GM13977 (cell line): ENCODE measurements at regions not wholly inside any gene's neighbourhood (a gene's known extent, or its start where the extent isn't known, plus 50 kb on each side); places are given as distances from the start of the nearest gene placed in this dataset.
A peak's percentile ranks its signal among the peaks of the same experiment; 100 is the strongest.

ENCODE experiments used
- DNase-seq: peaks from one replicate; pipeline ENCODE4 v3.0.0; 2012; ENCODE audit warnings: low spot score
- CTCF ChIP-seq: IDR thresholded peaks from 2 replicates; pipeline ENCODE4 v1.5.1; 2012; ENCODE audit warnings: mild to moderate bottlenecking, control low read depth; ENCODE audit not compliant: insufficient read depth; ENCODE audit errors: extremely low read depth, missing control alignments
- in situ Hi-C: fragments of 300-500 bp; cut with MboI; formaldehyde crosslinking; loops from one replicate; pipeline ENCODE4 v1.12.0; 2022; ENCODE audit warnings: low sequenced_read_pairs, low pct_unique_long_range_greater_than_20kb, mixed read lengths, inconsistent platforms; ENCODE audit not compliant: unreplicated experiment

GRCh38 chr4:124304941-124305340, 407.6 kb downstream of the ANKRD50 start:
- no peak for TF ChIP-seq CTCF

GRCh38 chr4:124306352-124306751, 406.2 kb downstream of the ANKRD50 start:
- no peak for DNase-seq
- TF ChIP-seq CTCF = no peak
- in situ Hi-C loops = no loop called here

More at GRCh38 chr4:124304941-124305340, 407.6 kb downstream of the ANKRD50 start:
- in situ Hi-C loops = no loop called here
- no peak for DNase-seq

- no peak for DNase-seq
- no peak for TF ChIP-seq CTCF
- in situ Hi-C loops = no loop called here
These were observed 405.4 kb downstream of the ANKRD50 start for GRCh38 chr4:124307143-124307542.

GRCh38 chr4:124318292-124318691, 394.2 kb downstream of the ANKRD50 start:
- no peak for TF ChIP-seq CTCF
- in situ Hi-C loops = no loop called here

GRCh38 chr4:124321364-124321763, 391.2 kb downstream of the ANKRD50 start:
- no peak for TF ChIP-seq CTCF
- DNase-seq = no peak
- in situ Hi-C loops = no loop called here

More at GRCh38 chr4:124318292-124318691, 394.2 kb downstream of the ANKRD50 start:
- no peak for DNase-seq

- in situ Hi-C loops = no loop called here
- no peak for DNase-seq
- TF ChIP-seq CTCF = peak; percentile 48
These were observed 390.1 kb downstream of the ANKRD50 start for GRCh38 chr4:124322234-124323065.
